Hepatocyte (in vitro differentiated cells): ENCODE measurements at regions not wholly inside any gene's neighbourhood (a gene's known extent, or its start where the extent isn't known, plus 50 kb on each side); places are given as distances from the start of the nearest gene placed in this dataset.

Experiments used
- DNase-seq: peaks from one replicate; pipeline ENCODE4 v3.0.0-alpha.2; 2016; ENCODE audit warnings: low spot score
- H2AFZ ChIP-seq: fragments of 200-600 bp; sonication (generic); 2 replicates; pipeline ENCODE4 v1.6.0; 2016; ENCODE audit warnings: antibody characterized with exemption, mild to moderate bottlenecking
- H3K27ac ChIP-seq: fragments of 200-600 bp; sonication (generic); 2 replicates; pipeline ENCODE4 v1.5.1; 2016; ENCODE audit warnings: mild to moderate bottlenecking
- H3K27me3 ChIP-seq: fragments of 200-600 bp; sonication (generic); 2 replicates; pipeline ENCODE4 v1.6.1; 2016
- H3K36me3 ChIP-seq: fragments of 200-600 bp; sonication (generic); replicated peaks from 2 replicates; pipeline ENCODE4 v1.5.1; 2016; ENCODE audit warnings: low read depth; ENCODE audit not compliant: insufficient read depth
- H3K4me1 ChIP-seq: fragments of 200-600 bp; sonication (generic); 2 replicates; pipeline ENCODE4 v1.5.1; 2016; ENCODE audit warnings: mild to moderate bottlenecking, moderate library complexity; ENCODE audit not compliant: insufficient read depth
- H3K4me2 ChIP-seq: fragments of 200-600 bp; sonication (generic); 2 replicates; pipeline ENCODE4 v1.6.0; 2016
- H3K4me3 ChIP-seq: fragments of 200-600 bp; sonication (generic); 2 replicates; pipeline ENCODE4 v1.5.1; 2016; ENCODE audit warnings: mild to moderate bottlenecking
- H3K79me2 ChIP-seq: fragments of 200-600 bp; sonication (generic); 2 replicates; pipeline ENCODE4 v1.6.0; 2017; ENCODE audit warnings: mild to moderate bottlenecking
- H3K9me2 ChIP-seq: fragments of 200-600 bp; sonication (generic); replicated peaks from 2 replicates; pipeline ENCODE4 v1.6.0; 2017; ENCODE audit warnings: mild to moderate bottlenecking; ENCODE audit not compliant: insufficient read depth
- H3K9me3 ChIP-seq: fragments of 200-600 bp; sonication (generic); 2 replicates; pipeline ENCODE4 v1.5.1; 2016; ENCODE audit warnings: low read depth, mild to moderate bottlenecking
- H4K20me1 ChIP-seq: fragments of 200-600 bp; sonication (generic); 2 replicates; pipeline ENCODE4 v1.6.0; 2016; ENCODE audit warnings: mild to moderate bottlenecking; ENCODE audit not compliant: insufficient read depth, poor library complexity, severe bottlenecking
- EZH2 ChIP-seq: fragments of 200-600 bp; sonication (generic); IDR thresholded peaks from 2 replicates; pipeline ENCODE4 v1.6.1; 2016; ENCODE audit warnings: antibody characterized with exemption, mild to moderate bottlenecking, borderline replicate concordance
- EZH2phosphoT487 ChIP-seq: fragments of 200-600 bp; sonication (generic); IDR thresholded peaks from one replicate; pipeline ENCODE4 v1.6.1; 2018; ENCODE audit warnings: antibody characterized with exemption, mild to moderate bottlenecking, low read depth, moderate library complexity; ENCODE audit not compliant: unreplicated experiment, severe bottlenecking
- WGBS: methylation state at CpG from one replicate; pipeline ENCODE4 v1.1.6; 2016; ENCODE audit warnings: low lambda C conversion rate; ENCODE audit errors: missing lambda C conversion rate; 5-methylcytosine and 5-hydroxymethylcytosine counted together
- TF ChIP-seq, protein P1 (sequence below): fragments of 200-600 bp; sonication (generic); IDR thresholded peaks from 2 replicates; pipeline ENCODE4 v1.5.1; 2016; ENCODE audit warnings: antibody characterized with exemption, mild to moderate bottlenecking; ENCODE audit not compliant: poor library complexity

DNA sequence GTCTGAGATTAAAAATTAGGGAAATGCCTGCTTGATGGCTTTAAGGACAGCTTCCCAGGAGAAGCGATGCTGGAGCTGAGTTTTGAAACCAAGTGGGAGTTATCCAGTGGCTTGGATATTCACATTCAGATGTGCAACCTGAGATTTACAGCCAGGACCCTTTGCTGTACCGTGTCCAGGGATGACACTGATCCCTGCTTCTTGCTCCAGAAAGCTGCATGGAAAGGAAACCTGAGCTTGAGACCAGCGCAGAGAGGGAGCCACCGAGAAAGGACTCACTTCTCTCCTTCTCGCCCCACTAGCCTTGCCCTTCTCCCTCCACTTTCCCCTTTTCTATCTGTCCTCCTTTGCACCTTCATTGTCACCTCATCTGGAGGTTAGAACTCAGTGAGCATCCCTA lies 254.5 kb upstream of the PPARGC1A start:
- no peaks in the 10 kb centered on the region for H3K36me3 ChIP-seq
- no peaks in the 10 kb centered on the region for H3K9me2 ChIP-seq
- DNase-seq = no peak
- no peak for TF ChIP-seq EZH2phosphoT487
- TF ChIP-seq, protein P1, sequence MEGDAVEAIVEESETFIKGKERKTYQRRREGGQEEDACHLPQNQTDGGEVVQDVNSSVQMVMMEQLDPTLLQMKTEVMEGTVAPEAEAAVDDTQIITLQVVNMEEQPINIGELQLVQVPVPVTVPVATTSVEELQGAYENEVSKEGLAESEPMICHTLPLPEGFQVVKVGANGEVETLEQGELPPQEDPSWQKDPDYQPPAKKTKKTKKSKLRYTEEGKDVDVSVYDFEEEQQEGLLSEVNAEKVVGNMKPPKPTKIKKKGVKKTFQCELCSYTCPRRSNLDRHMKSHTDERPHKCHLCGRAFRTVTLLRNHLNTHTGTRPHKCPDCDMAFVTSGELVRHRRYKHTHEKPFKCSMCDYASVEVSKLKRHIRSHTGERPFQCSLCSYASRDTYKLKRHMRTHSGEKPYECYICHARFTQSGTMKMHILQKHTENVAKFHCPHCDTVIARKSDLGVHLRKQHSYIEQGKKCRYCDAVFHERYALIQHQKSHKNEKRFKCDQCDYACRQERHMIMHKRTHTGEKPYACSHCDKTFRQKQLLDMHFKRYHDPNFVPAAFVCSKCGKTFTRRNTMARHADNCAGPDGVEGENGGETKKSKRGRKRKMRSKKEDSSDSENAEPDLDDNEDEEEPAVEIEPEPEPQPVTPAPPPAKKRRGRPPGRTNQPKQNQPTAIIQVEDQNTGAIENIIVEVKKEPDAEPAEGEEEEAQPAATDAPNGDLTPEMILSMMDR = no peak
- TF ChIP-seq EZH2 = no peak
- 69% methylated on average over 5 of the region's 5 CpGs for WGBS
- no peaks in the 10 kb centered on the region for H3K27me3 ChIP-seq
- H3K4me2 ChIP-seq = no peak overlapping the region
- no peak overlapping the region for H2AFZ ChIP-seq
- H3K27ac ChIP-seq = peak overlapping the region; percentile 60
- H3K4me1 ChIP-seq = peaks cover 4% of the 10 kb centered on the region
- H4K20me1 ChIP-seq = no peaks in the 10 kb centered on the region
- no peak overlapping the region for H3K4me3 ChIP-seq
- H3K79me2 ChIP-seq = no peaks in the 10 kb centered on the region
- H3K9me3 ChIP-seq = no peaks in the 10 kb centered on the region

DNA sequence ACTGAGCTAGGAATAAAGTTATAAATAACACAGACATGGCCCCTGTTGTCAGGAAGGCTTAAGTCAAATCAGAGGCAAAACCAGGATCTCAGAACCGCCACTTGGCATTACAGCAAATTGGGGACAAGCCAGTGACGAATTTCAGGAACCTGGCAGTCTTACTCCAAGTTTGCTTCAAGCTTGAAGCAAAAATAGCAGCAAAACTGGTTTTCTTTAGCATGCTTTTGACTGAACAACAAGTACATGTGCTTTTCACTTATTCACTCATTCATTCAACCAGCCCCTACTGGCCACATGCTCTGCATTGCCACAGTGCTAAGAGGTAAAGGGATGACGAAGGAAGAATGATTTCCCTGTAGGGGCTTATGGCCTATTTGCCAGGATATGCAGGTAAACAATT lies 253.9 kb upstream of the PPARGC1A start:
- no peaks in the 10 kb centered on the region for H3K9me2 ChIP-seq
- TF ChIP-seq, protein P1 = no peak
- TF ChIP-seq EZH2phosphoT487 (no peak), EZH2 (no peak)
- H4K20me1 ChIP-seq = no peaks in the 10 kb centered on the region
- no peaks in the 10 kb centered on the region for H3K27me3 ChIP-seq
- H3K4me1 ChIP-seq = peaks cover 10% of the 10 kb centered on the region
- H3K4me2 ChIP-seq = no peak overlapping the region
- peak overlapping the region; percentile 60 for H3K27ac ChIP-seq
- H3K4me3 ChIP-seq = no peak overlapping the region
- DNase-seq = no peak
- 80% methylated on average over 3 of the region's 3 CpGs for WGBS
- no peaks in the 10 kb centered on the region for H3K9me3 ChIP-seq
- no peak overlapping the region for H2AFZ ChIP-seq
- no peaks in the 10 kb centered on the region for H3K36me3 ChIP-seq
- no peaks in the 10 kb centered on the region for H3K79me2 ChIP-seq

DNA sequence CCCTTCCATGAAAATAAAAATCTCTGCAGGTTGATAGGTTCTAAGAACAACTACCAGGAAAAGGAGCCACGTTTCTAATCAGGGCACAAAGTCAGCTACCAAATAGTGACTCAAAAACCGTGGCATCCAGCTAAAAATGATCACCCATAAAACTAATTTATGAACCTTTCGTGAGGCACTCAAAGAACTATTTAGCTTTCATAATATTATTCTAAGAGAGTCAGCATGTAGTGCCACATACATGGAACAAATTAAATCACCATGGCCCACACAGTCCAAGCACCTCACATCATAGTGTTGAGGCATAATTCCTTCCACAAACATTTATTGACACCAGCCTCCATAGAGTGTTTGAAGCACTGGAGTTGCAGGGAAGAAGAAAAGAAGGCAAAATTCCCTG lies 252.0 kb upstream of the PPARGC1A start:
- 82% methylated on average over 3 of the region's 3 CpGs for WGBS
- H3K4me2 ChIP-seq = no peak overlapping the region
- peaks cover 18% of the 10 kb centered on the region for H3K4me1 ChIP-seq
- H3K36me3 ChIP-seq = no peaks in the 10 kb centered on the region
- H3K27me3 ChIP-seq = no peaks in the 10 kb centered on the region
- DNase-seq = no peak
- H3K4me3 ChIP-seq = no peak overlapping the region
- H2AFZ ChIP-seq = no peak overlapping the region
- no peak for TF ChIP-seq EZH2phosphoT487
- H3K79me2 ChIP-seq = no peaks in the 10 kb centered on the region
- no peaks in the 10 kb centered on the region for H3K9me3 ChIP-seq
- H4K20me1 ChIP-seq = no peaks in the 10 kb centered on the region
- no peaks in the 10 kb centered on the region for H3K9me2 ChIP-seq
- no peak overlapping the region for H3K27ac ChIP-seq

DNA sequence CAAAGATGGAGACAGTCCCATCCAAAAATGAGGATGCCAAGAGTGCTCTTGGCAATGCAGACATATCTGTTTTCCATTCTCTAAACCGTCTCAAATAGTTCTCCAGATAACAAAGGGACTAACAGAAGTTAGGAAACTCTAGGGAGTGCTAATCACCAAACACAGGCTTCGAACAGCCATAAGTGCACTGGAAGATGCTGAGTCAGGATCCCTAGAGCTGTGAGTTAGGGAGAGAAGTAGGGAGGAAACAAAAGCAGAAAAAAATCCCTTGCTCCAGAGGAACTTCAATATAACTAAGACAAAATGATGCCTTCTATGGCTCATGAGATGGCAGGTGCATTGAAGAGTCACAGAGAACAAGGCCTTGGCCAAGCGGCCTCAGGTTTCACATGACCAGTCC lies 251.0 kb upstream of the PPARGC1A start:
- no peak overlapping the region for H3K27ac ChIP-seq
- H3K36me3 ChIP-seq = no peaks in the 10 kb centered on the region
- no peaks in the 10 kb centered on the region for H3K79me2 ChIP-seq
- H3K4me2 ChIP-seq = no peak overlapping the region
- 84% methylated on average over 3 of the region's 3 CpGs for WGBS
- H3K4me1 ChIP-seq = peaks cover 18% of the 10 kb centered on the region
- H4K20me1 ChIP-seq = no peaks in the 10 kb centered on the region
- TF ChIP-seq EZH2 (no peak), EZH2phosphoT487 (no peak)
- TF ChIP-seq, protein P1 = no peak
- H3K4me3 ChIP-seq = no peak overlapping the region
- H3K9me3 ChIP-seq = no peaks in the 10 kb centered on the region
- H3K9me2 ChIP-seq = no peaks in the 10 kb centered on the region
- DNase-seq = no peak
- no peaks in the 10 kb centered on the region for H3K27me3 ChIP-seq
- no peak overlapping the region for H2AFZ ChIP-seq
